OCI-LY1 (cell line): ENCODE measurements at regions not wholly inside any gene's neighbourhood (a gene's known extent, or its start where the extent isn't known, plus 50 kb on each side); places are given as distances from the start of the nearest gene placed in this dataset.

ENCODE experiments used
- EZH2 ChIP-seq: fragments of 200-600 bp; sonication (generic), shearing (Covaris generic); IDR thresholded peaks from 2 replicates; pipeline ENCODE4 v1.8.0; 2017; ENCODE audit warnings: borderline replicate concordance, mixed run types, mild to moderate bottlenecking, antibody characterized with exemption, low read length, moderate library complexity, mixed read lengths
- TF ChIP-seq, protein P1 (sequence below): fragments of 200-600 bp; sonication (generic), shearing (Covaris generic); IDR thresholded peaks from 2 replicates; pipeline ENCODE4 v1.5.1; 2017; ENCODE audit warnings: mild to moderate bottlenecking, antibody characterized with exemption, low read length, moderate library complexity, mixed read lengths

DNA sequence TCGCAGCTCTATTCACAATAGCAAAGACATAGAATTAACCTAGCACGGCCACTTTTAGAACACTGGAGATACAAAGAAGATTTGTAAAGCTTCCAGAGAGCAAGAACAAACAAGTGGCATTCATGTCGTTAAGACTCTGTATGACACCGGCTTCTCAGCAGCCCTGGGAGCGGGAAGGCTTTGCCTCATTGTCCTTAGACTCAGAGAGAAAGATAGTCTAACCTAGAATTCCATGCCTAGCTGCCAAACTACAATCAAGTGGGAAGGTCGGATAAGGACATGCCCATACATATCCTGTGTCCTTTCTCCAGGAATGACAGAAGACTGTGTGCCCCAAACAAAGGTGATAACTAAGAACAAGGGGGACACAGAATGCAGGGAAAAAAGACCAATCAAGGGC lies 1038.3 kb downstream of the BCL11B start:
- TF ChIP-seq, protein P1, sequence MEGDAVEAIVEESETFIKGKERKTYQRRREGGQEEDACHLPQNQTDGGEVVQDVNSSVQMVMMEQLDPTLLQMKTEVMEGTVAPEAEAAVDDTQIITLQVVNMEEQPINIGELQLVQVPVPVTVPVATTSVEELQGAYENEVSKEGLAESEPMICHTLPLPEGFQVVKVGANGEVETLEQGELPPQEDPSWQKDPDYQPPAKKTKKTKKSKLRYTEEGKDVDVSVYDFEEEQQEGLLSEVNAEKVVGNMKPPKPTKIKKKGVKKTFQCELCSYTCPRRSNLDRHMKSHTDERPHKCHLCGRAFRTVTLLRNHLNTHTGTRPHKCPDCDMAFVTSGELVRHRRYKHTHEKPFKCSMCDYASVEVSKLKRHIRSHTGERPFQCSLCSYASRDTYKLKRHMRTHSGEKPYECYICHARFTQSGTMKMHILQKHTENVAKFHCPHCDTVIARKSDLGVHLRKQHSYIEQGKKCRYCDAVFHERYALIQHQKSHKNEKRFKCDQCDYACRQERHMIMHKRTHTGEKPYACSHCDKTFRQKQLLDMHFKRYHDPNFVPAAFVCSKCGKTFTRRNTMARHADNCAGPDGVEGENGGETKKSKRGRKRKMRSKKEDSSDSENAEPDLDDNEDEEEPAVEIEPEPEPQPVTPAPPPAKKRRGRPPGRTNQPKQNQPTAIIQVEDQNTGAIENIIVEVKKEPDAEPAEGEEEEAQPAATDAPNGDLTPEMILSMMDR: no peak
- TF ChIP-seq EZH2: no peak
